GM18502 (cell line): ENCODE measurements at regions not wholly inside any gene's neighbourhood (a gene's known extent, or its start where the extent isn't known, plus 50 kb on each side); places are given as distances from the start of the nearest gene placed in this dataset.

Source experiments
- ATAC-seq: cut with Tn5 transposase; IDR thresholded peaks from one replicate; pipeline ENCODE4 v1.9.1; 2021; ENCODE audit warnings: mild to moderate bottlenecking; ENCODE audit not compliant: unreplicated experiment, poor library complexity

- ATAC-seq = no peak
Measured at GRCh38 chr2:145088756-145089155, 568.8 kb upstream of the ZEB2 start.

GRCh38 chr2:145086910-145087309, 567.0 kb upstream of the ZEB2 start:
- no peak for ATAC-seq

GRCh38 chr2:145085612-145086011, 565.7 kb upstream of the ZEB2 start:
- ATAC-seq = no peak

DNA sequence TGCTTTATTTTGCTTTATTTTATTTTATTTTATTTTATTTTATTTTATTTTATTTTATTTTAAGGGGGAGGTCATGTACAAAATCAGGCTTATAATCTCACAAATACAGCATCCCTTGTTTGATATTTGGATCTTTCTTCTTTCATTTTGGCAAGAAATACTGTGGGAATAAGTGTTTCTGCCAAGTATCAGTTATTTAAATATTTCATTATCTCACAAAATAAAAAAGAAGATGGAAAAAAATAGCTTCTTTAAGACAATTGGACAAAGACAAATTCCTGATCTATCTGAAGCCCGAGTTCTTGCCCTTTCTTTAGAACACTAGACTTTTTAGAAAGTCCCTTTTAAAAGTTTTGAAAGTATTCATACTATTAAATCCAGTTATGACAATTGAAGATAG, 560.5 kb upstream of the ZEB2 start:
- no peak for ATAC-seq

DNA sequence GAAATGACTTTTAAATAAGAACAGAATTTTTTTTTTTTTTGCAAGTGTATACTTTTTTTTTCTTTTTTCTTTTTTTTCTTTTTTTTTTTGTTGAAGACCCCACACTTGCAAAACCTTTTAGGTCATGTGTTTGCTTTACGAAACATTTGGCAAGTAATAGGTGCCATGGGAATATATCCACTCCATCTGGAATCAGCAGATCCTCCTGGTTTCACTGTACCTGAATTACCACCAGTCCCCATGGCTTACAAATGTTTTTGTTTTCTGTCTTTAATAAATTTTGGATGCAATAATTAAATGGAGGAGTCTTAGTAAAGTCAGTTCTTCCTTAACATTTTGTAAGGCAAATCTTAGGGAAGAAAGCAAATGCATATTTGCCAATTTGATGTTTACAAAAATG, 559.7 kb upstream of the ZEB2 start:
- no peak for ATAC-seq

DNA sequence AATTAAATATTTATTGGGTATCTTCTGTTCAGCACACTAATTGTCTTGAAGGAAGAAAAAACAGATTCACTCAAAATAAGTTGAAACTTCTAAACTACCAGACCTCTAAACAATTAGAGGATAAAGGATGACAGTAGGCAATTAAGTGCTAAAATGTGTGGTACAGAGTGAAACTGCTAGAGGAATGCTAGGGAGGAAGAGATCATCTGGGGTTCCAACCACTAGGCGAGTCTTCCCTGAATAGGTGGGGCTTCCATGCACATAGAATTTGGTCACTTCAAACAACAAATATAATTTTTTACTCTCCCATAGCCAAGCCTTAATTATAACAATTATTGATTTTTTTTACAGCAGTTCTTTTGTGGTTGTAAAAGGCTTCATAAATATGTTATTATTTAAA, 559.0 kb upstream of the ZEB2 start:
- ATAC-seq = no peak

GRCh38 chr2:145076085-145076484, 556.2 kb upstream of the ZEB2 start:
- no peak for ATAC-seq

DNA sequence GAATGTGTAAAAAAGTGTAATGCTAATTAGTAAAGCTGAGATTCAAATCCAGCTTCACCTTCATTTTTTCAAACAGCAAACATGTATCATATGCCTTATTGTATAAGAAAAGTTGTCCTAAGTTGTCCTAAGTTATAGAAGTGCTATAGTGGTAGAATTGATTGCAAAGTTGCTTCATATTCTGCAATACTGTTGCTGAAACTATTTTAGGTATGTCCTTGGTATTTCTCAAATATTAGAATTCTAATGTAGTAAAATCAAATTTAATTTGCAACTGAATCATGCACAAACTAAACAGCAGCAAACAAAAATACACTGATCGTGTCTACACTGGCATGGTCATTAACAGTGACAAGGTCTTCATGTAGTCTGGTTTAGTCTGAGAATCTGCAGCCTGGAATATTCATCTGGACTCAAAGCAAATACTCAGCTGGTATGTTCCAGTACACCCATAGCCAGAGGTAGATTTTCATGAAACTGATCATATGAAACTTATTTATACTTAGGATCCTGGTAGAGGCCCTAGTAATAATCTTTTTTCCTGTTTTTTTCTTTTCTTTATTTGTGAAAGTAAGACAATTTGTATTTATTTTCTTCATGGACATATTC, 555.6 kb upstream of the ZEB2 start:
- ATAC-seq = no peak

DNA sequence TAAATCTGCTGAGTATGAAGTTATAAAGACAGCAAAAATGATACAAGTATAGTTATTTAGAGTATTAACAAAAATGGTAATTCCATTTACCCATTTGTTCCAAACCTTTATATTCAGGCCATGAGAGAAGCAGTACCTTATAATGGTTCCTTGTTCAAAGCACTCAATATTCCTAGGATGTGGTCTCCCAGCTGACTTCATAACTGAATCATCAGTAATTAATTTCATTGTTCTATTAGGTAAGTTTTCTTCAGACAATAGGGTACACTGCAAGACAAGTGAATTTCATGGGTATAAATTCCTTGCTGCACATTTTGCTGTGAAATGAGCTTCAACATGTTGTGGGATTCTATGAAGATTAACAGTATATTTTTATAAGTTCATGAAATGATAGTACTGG, 550.8 kb upstream of the ZEB2 start:
- ATAC-seq = no peak

GRCh38 chr2:145068509-145068908, 548.6 kb upstream of the ZEB2 start:
- ATAC-seq = no peak

GRCh38 chr2:145067549-145068030, 547.7 kb upstream of the ZEB2 start:
- ATAC-seq = no peak

DNA sequence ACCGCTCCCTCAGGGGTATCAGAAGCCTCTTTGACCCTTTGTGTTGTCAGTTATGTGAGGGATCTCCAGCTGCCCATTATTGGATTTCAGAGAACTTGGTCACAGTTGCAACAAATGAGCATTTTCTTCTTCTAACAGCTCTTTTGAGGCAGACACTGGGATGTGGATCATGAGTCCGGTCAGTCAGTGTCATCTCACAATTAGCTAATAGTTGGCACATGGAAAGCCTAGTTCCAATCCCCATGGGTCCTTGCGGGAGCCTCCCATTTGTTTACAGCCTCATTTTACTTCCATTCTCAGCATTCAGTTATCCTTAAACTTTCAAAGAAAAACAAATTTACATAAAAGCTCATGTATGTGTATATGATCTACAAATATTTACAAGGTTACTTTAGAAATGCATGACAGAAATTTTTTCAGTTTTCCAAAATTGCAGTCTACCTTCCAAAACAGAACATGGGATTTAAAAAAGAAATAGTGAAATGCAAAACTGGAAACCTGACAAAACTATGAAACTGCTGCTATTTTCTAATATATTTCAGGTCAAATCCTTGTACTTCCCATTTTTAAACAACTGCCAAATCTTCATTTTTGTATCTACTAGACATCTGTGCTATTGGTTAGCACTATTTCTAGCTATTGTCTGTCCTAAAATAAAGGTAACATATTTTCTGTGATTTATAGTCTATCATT, 547.1 kb upstream of the ZEB2 start:
- ATAC-seq = no peak

DNA sequence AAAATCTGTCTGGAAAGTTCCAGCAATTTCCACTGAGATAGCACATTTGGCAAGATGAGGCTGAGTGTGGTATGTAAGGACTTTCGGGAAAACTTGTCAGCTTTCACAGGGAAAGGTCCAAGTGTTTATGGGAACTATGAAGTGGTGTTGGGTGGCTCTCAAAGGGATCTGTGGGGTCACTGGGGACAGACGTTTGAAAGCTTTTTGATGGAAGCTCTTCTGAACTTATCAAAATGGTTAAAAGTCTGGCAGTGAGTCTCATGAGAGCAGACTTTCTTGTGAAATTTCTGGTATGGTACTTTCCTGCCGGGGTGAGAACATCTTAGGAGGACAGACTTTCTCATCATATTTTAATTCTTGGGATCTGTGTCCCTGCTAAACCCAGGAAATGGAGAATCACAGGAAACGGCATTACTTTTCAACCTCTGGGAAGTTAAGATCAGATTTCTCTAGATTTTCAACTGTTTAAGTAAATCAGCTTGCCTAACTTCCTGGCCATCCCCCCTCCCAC, 546.3 kb upstream of the ZEB2 start:
- no peak for ATAC-seq

DNA sequence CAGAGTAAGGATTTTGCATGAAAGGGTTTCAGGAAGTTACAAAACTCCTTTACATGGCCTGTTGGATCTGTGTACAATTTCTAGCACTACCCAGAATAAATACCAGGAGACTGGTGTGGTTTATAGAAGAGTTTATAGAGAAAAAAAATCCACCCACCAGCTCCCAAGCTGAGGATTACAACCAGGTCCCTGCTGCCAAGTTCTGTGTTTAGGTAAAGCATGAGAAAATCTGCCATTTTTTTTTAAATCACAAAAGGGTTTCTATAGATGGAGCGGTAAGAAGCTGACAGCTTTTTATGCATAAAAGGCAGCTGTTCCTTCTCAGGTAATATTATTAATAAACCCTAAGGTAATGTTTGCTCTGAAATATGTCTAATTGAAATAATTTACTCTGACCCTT, 545.4 kb upstream of the ZEB2 start:
- ATAC-seq = no peak

DNA sequence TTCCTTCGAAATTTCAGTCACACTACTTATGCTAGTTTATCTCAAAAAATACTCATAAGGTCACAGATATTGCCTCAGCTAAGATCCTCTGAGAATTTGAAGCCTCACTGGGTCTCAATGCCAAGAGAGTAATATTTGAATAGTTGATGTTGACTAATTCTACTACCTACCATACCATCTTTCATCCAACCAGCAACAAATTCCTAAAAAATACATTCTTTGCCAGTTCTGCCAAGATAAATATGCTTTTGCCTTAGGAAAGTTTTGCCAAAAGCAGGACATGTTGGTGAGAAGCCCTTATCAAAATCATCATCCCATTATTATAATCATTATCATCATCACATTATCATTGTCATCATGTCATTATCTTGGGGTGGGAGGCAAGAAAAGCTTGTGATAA, 544.6 kb upstream of the ZEB2 start:
- ATAC-seq = no peak

- ATAC-seq = no peak
Measured at GRCh38 chr2:145060876-145061275, 541.0 kb upstream of the ZEB2 start.

GRCh38 chr2:145059914-145060313, 540.0 kb upstream of the ZEB2 start:
- ATAC-seq = no peak

- ATAC-seq = no peak
Measured at GRCh38 chr2:145059343-145059742, 539.4 kb upstream of the ZEB2 start.

GRCh38 chr2:145058457-145058856, 538.5 kb upstream of the ZEB2 start:
- ATAC-seq = no peak

GRCh38 chr2:145055651-145056050, 535.7 kb upstream of the ZEB2 start:
- ATAC-seq = no peak

DNA sequence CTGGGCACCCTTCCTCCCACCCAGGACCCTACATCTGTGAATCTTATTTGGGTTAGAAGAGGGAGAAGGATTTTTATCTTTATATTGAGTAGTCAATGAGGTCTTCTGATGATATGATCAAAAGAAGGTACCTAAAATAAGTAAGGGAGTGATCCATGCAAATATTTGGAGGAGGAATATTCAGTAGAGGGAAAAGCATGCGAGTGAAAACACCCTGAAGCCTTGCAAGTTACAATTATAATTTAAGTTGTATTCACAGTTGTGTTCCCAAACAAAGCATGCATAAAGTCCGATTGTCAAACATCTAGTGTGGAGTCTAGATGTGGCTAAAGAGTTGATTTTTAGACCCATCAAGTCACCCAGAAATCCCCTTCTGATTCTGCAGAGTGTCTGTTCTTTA, 530.2 kb upstream of the ZEB2 start:
- no peak for ATAC-seq

GRCh38 chr2:145049475-145049874, 529.6 kb upstream of the ZEB2 start:
- no peak for ATAC-seq
